ENCODE measurements at regions not wholly inside any gene's neighbourhood (a gene's known extent, or its start where the extent isn't known, plus 50 kb on each side); places are given as distances from the start of the nearest gene placed in this dataset.

DNA sequence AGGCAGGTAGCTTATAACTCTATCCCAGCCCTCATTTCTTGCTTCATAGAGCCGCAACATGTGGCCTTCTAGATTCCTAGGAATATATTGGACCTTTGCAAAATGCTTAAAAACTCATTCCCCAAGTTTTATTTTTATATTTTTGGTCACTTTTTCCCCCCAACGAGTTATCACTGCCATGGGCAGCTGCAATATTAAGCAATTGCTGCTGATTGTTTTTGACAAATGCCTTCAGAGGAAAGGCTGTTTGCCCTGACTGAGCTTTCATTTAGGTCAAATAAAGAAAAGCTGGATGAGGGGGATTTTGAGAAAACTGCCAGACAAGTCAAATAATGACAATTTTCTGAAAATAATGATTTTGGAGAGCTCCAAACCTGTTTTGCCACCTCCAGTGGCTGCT lies 976.9 kb upstream of the MBL2 start:
- no peak for DNase-seq

DNA sequence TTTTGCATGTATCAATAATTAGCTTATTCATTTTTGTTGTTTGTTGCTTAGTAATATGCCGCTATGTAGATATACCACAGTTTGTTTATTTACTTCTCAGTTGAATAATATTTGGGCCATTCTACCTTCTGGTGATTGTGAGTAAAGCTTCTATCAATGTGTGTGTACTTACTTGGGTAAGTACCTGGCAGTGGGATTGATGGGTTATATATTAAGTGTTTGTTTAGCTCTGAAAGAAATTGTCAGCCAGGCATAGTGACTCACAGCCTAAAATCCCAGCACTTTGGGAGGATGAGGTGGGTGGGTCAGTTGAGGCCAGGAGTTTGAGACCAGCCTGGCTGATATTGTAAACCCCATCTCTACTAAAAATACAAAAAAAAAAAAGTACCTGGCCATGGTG lies 975.7 kb upstream of the MBL2 start:
- DNase-seq = no peak

DNA sequence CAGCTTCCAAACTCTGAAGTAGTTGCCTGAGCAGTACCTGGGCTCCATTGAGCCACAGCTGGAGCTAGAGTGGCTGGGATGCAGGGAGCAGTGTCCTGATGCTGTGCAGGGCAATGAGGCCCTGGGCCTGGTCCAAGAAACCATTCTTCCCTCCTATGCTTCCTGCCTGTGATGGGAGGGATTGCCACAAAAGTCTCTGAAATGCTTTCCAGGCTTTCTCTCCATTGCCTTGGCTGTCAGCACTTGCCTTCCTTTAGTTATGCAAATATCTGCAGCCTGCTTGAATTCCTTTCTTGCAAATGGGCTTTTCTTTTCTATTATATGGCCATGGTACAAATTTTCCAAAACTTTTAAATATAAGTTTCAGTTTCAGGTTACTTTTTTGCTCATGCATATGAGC lies 972.2 kb upstream of the MBL2 start:
- DNase-seq = no peak

DNA sequence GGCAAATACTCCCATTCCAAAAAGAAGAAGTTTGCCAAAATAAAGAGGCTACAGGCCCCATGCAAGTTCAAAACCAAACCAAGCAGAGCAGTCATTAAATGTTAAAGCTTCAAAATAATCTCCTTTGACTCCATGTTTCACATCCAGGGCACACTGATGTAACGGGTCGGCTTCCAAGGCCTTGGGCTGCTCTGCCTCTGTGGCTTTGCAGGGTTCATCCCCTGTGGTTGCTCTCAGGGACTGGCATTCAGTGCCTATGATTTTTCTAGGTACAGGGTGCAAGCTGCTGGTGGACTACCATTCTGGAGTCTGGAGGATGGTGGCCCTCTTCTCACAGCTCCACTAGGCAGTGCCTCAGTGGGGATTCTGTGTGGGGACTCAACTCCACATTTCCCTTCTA lies 971.6 kb upstream of the MBL2 start:
- DNase-seq = no peak

DNA sequence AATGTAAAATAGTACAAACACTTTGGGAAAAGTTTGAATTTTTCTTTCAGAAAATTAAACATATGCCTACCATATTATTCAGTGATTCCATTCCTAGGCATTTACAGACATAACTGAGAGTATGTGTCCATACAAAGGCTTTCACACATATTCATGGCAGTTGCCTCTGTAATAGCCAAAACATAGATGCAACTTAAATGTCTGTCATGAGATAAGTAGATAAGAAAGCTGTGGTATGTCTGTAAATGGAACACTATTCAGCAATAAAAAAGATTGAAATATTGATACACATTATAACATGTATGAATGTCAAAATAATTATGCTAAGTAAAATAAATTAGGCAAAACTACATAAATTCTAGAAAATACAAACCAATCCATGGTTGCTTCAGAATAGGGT lies 964.5 kb upstream of the MBL2 start:
- no peak for DNase-seq

DNA sequence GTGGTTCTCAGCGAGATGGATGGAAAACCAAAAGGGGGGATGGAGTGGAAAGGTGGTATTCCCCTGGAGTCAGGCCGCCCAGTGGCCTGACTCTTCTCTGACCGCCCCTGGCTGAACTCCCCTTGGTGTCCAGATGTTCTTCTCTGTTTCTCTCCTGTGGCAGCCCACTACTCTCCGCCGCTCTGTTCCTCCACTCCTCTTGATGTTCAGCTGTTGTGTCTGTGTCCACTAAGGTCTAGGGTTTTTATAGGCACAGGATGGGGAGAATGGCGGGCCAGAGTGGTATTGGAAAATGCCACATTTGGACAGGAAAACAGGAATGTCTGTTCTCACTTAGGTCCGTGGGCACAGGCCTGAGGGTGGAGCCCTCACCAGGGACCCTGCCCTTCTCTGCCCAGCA lies 954.3 kb upstream of the MBL2 start:
- DNase-seq = no peak

DNA sequence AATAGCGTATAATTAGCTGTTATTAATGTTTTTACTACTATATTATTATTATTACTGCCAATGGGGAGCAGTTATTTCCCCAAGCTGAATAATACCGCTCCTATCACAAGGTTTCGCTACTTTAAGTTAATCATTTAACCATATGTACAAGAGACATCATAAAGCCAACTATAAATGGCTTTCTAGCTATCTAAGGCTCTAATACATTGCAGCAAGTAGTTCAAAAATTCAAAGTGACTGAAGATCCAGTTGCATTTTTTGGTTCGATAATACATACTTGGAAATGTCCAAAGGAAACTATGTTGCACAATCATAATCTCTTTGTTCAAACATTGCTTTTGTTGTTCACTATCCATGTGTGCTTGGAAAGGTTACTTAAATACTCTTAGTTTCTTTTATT lies 952.0 kb upstream of the MBL2 start:
- DNase-seq = no peak

DNA sequence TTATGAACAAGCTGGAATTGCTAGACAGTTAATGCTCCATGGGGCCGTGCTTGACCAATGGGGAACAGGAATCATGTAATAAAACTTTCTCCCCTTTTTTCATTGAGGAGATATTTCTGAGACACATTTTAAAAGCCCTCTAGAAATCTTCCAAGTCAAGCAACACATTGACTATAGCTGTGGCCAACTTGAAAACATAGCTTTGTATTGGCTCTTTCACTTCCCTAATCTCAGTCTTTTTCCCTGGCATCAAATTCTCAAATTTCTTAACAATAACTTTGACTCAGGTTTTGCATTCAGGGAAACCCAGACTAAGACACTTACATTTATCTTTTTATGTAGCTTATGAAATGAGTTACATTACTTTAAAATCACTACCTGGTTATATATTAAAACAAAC lies 947.1 kb upstream of the MBL2 start:
- DNase-seq = no peak

DNA sequence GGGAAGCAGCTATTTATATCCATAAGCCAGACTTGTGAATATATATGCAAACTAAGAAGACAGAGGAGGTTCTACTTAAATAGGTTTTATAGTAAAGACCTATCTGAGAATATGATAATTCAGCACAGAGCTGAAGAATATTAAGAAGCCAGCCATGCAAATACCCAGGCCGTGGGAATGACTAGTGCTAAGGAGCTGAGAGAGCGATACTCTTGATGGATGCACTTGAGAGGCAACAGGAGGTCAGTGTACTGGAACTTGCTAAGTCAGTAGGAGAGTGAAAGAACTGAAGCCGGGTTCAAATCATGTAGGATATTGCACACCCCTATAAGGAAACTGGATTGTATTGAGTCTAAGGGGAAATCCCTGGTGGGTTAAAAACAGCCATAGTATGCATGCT lies 943.6 kb upstream of the MBL2 start:
- DNase-seq = no peak

DNA sequence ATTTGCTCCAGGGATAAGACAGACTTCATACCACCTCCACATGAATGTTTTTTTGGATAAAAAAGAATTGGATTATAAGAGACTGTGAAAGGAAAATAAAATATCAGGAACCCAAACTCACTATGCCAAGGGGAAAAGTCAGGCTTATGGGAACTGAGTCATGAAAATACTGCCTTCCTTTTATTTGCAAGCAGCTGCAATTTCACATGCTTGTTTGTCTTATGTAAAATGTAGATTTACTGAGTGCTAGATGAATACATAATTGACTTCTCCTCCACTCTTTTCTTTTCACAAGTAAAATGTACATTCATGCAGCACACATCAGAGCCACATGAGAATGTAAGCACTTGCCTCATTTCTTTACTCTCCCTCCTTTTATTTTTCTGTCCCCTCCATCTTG lies 940.8 kb upstream of the MBL2 start:
- DNase-seq = no peak

DNA sequence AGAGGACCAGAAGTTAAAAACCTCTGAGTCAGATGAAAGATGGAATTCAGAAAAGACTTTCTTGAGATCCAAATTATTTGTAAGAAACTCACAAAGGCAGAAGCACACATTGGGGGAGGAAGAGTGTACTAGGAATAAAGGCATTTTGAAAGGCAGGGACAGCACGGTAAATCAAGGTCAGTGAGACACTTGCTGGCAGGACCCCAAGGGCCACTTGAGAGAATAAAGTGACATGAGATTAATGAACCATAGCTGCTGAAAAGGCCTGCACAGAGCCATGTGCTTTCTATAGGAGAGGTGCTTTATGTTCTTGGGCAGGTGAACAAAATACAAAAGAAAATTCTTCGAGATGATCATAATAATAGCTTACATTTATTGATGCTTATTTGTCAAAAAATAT lies 929.9 kb upstream of the MBL2 start:
- no peak for DNase-seq

DNA sequence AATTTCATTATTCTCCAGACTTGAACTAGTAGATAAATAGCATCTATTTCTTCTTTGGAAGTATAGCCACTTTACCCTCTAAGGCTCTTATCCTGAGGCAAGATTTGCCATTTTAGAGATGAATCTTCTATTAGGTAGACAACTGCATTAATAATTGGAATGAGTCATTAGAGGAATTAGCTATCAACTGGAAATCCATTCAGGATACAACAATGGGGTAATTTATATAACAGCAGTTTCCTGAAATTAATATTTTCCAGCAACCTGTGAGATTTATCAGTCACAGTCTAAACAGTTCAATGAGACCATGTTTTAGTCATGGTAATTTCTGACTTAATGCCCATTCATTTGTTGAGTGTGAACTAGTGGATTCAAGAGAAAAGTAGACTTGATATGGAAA lies 928.6 kb upstream of the MBL2 start:
- DNase-seq = no peak

DNA sequence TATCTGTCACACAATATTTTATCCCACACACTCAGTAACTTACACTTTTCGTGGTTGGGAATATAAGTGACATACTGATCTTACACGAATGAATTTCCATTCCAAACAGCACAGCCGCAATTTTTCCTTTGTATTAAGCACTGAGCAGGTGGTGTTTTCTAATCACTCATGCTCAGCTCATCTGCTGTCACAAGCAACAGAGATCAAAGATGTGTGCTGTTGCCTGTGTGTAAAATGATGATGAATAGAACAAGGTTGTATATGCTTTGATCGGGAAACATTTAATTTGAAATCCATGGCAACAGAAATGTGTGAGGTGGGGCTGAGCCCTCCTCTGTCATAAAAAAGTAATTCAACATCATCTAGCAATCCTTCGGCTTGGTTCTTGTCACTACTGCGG lies 927.7 kb upstream of the MBL2 start:
- no peak for DNase-seq

DNA sequence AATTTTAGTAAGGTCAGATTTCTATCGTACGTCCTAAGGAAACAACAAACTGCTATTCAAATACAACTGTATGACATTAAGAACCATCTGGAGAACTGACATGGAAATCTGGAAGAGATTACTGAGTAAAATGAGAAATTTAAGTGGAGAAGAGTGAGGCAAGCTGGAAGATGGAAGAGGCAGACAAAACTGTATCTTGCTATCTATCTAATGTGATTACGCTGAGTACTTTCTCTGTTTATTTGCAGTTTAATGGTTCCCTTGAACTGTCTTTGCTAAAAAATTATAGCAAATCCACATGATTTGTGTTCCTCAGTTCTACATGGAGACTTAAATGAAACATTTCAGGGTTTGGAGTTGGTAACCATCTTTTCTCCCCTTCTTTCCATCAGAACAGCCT lies 927.1 kb upstream of the MBL2 start:
- DNase-seq = no peak

DNA sequence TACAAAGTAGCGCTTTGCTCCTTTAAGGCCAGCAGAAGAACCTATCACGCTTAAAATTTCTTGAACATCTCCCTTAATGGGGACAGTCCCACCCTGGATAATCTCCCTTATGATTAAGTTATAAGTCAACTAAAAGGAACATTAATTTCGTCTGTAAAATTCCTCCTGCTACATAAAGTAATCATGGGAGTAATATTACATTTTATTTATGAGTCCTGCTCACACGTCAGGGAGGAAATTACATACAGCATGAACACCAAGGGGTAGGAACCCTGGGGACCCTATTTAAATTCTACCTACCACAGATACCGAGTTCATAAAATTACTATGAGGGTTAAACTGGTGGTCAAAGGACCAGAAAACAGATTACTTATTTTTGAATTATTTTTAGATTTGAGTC lies 926.6 kb upstream of the MBL2 start:
- no peak for DNase-seq

DNA sequence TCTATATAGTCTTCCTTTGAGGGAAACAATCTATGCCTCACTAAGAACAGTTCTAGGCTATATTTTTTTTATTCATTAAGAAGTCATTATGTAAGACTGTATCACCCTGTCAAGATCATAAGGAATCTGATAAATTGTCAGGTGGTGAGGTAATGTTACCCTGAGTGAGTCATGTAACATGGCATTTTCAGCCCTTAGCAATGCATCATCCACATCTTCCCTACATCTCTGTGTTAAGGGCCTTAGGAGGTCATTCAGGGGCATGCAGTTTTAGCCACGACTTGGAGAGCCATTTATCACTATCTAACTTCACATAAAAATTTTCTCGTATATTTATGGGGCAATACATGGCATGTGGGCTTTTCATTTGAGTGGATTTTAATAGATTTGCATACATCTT lies 924.5 kb upstream of the MBL2 start:
- no peak for DNase-seq

DNA sequence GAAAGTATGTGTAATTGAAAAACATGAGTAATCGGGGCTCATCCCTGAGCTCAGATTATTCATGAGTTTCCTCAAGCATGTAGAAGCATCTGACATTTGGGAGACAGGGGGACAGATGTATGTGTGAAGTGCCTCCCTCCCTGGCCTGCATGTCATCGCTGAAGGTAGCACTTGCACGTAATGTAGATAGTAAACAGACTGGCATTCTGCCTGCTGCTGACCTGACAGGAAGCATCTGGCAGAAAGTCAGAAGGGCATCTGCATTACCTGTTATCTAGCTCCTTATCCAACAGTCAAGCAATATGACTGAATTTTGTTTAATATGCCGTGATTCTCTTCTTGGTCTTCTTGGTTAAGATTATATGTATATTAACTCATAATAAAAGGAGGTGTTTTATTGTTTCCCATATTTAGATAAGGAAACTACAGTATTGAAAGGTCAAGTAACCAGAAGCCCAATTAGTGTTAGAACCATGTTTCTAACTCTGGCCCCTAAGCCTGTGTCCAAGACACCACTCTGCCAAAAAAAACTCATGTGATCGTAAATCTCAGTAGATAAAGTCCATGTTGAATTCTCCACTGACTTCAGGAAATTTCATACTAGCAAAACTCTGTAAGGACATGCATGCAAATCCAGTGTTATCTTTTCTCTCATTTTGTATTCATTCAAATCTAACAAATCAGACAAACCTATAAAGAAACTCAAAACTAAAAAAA lies 918.1 kb upstream of the MBL2 start:
- no peak for DNase-seq

DNA sequence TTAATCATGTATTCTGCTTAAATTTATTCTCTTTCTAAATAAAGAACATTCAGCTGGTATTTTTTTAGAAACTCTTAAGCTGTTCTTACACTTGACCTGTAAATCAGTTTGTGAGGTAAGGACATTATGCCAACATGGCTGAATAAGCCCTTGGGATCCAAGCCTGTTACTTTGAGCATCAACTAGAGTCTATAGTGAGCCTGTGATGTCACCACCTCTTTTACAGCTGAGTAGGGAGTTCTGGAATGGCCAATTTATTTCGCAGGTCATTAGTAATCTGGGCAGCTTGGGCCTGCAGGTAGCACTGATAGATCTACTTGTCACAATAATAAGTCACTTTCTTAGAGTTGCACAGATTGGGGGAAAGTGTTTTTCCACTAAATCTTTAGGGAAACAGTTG lies 915.2 kb upstream of the MBL2 start:
- DNase-seq = no peak

DNA sequence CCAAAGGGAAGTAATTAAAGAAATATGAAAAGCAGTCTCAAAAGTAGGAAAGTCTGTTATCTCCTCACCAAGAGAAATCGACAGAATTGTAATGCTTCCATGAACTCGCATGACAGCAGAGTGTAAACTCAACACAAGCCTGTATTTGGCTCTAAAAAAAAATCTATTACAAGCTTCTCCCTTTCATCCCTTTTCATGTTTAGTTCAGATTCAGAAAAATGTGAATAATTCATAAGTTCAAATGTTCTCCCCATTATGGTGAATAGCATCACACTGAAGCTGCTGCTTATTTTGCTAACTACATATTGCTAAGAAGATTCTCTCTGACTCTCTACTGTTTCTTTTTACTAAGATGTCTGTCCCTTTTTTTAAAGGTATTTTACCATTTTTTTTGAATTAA lies 910.3 kb upstream of the MBL2 start:
- DNase-seq = no peak

DNA sequence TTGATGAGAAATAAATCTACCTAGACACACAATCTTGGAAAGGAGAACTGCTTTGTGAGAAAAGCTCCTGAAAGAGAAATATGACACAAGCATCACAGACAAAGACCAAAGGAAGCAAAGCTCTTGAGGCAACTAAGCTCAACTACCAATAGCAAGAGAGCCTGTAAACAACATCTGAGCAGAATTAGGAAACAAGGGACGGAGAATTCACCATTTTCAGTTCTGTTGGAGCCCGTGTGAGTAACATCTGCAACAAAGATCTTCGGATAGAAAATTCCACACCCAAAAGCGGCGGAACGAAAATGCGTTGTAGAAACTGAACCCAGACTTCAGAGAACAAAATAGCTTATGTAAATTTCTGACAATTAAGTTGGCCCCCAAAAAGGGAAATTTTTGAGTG lies 909.9 kb upstream of the MBL2 start:
- no peak for DNase-seq

DNA sequence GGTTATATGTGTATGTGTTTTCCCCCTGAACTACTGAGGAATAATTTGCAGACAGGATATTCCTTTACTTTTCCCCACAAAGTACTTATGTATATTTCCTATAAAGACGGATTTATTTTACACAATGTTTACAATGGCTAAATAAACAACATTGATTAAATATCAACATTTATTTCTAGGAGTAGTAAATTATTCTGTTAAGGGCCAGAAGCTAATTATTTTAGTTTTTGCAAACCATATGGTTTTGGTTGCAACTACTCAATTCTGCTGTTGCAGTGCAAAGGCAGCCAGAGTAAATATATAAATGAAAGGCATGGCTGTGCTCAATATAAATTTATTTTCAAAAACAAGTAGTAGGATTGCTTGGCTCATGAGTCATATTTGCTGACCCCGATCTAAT lies 907.1 kb upstream of the MBL2 start:
- no peak for DNase-seq

DNA sequence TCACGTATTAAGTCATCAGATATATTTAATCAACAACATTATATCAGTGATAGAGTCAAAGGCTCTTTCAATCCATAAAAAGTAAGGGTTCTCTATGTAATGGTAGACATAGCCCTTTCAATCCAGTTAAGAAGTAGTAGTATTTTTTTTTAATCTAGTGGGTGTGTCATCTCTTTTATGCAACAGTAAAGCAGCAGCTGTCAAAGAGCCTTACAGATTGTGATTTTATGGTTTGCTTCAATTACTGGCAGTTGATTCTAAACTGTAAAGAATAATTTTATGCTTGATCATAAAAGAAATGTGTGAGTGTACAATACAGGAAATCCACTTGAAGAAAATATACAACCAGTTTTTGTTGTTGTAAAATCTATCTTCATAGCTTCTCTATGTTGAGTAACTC lies 902.6 kb upstream of the MBL2 start:
- no peak for DNase-seq

DNA sequence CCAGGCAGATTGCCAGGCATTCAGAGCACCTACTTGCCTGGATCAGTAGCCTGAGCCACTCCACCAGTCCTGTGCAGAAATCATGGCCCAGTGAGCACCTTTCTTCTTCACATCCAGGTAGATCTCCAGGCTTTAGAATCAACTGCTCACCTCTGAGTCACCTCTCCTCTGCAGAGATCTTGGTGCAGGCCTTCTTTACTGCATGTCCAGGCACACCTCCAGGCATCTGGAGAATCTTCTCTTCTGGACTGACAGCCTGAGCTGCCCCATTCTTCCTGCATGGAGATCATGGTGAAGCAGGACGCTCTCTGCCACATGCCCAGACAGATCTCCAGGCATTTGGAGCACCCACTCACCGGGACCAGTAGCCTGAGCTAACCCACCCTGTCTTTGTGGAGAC lies 894.5 kb upstream of the MBL2 start:
- no peak for DNase-seq

DNA sequence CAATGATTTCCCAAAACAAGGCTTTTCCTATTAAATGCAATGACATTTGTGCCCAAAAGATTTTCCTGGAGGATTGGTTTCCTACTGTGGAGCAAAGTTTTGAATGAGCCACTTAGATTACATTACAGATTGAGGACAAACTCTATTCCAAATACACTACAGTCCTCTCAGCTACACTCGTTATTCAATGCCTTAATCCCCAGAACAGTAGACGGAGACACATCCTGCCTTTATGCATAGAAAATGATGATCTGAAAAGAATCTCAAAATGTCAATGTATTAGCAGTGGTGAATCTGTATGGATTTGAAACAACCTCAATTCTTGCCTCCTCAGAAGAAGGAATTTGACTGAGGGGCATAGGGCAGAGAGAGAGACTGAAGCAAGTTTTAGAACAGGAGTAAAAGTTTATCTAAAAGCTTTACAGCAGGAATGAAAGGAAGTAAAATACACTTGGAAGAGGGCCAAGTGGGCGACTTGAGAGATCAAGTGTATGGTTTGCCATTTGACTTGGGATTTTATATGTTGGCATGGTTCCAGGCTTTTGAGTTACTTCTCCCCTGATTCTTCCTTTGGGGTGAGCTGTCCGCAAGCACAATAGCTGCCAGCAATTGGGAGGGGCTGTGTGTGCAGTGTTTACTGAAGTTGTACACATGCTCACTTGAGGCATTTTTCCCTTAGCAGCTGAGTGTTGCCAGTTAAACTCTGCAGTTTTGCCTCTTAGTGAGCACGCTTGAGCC lies 891.9 kb upstream of the MBL2 start:
- DNase-seq = no peak

DNA sequence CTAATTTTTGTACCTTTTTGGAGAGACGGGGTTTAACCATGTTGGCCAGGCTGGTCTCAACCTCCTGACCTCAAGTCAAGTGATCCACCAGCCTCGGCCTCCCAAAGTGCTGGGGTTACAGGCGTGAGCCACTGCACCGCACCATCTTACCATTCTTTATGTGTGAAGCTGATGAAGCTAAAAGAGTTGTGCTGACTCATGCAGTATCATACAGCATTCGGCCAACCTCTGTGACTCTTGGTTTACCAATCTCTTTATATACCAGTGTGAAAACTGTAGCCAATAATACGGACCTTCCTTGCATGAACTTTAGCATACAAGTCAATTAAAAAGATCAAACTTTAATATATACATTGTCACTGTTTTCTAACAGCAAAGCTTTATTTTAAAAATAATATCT lies 878.2 kb upstream of the MBL2 start:
- no peak for DNase-seq
